GM18909 (cell line): ENCODE measurements at regions not wholly inside any gene's neighbourhood (a gene's known extent, or its start where the extent isn't known, plus 50 kb on each side); places are given as distances from the start of the nearest gene placed in this dataset.

Experiments
- ATAC-seq: cut with Tn5 transposase; IDR thresholded peaks from one replicate; pipeline ENCODE4 v1.9.1; 2021; ENCODE audit warnings: mild to moderate bottlenecking; ENCODE audit not compliant: unreplicated experiment, poor library complexity

- no peak for ATAC-seq
Measured at GRCh38 chr12:88638388-88638787, 58.1 kb upstream of the KITLG start.

GRCh38 chr12:88634008-88634407, 53.7 kb upstream of the KITLG start:
- no peak for ATAC-seq

DNA sequence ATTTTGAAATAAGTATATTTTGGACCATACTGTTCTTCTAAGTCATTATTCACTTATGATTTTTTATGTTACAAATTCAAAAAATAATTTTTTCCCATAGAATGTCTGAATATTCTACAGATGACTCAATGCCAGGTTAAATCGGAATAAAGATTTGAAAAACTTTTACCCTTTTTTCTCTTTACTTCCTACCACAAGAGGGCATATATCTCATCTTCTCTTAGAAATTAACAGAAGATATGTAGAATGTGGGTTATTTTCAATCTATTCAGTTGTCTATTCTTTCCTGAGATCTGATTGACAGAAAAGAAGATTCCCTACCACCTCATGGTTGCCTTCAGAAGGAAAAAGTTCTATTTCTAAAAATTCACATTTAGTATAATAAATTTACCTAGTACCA, 53.0 kb upstream of the KITLG start:
- ATAC-seq = no peak

DNA sequence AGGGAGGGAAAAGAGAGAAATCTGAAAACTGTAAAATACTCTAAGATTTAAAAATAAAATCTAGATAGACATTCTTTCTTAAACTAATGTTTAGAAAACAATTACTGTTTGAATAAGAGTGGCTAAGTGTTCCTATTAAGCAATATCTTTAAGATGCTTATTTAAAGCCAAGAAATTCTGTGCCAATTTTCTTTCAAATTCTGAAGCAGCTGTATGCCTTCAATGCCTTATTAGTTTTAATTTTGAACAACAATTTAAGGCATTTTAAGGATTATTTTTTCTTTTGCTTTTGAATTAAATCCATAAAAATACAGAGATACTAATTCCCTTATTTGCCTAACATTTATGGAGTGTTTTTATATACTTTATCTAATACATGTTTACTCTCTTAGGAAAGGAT, 50.3 kb upstream of the KITLG start:
- ATAC-seq = no peak
